Uterus (tissue), 2 donors: ENCODE measurements at regions not wholly inside any gene's neighbourhood (a gene's known extent, or its start where the extent isn't known, plus 50 kb on each side); places are given as distances from the start of the nearest gene placed in this dataset.

Source experiments
- POLR2A ChIP-seq, 2 donors: fragments of 450-650 bp; IDR thresholded peaks; one replicate each; pipeline ENCODE4 v1.6.1; 2016; ENCODE audit warnings: antibody characterized with exemption in 2 of 2, mild to moderate bottlenecking in 1 of 2, moderate library complexity in 1 of 2
- TF ChIP-seq, protein P1 (sequence below), 4 experiments: fragments of 200-600 bp in 2 of 4; fragments of 450-650 bp in 2 of 4; sonication (generic) in 2 of 4; IDR thresholded peaks; one replicate each; pipeline ENCODE4 v1.5.1; 2016 to 2019; ENCODE audit warnings: antibody characterized with exemption in 4 of 4, mild to moderate bottlenecking in 2 of 4, moderate library complexity in 1 of 4

DNA sequence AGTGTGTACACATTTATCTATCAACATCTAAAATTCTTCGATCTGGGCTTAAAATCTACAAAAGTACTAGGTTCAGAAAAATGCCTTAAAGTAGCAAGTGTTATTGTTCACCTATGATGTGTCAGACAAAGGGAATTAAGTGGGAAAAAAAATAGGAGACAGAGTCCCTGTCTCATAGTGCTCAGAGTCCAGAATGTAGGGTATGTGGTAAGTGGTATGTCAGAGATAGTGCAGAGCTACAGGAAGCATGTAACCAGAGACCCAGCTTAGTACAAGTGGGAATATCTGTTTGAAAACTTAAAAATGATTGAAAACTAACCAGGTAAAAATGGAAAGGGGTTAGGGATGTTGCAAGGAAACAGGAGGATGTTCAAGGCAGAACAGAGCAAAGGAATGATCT, 482.8 kb downstream of the ELAVL2 start:
- TF ChIP-seq POLR2A (IDR thresholded peaks at IDR 0.05), result no peak
- TF ChIP-seq, protein P1, sequence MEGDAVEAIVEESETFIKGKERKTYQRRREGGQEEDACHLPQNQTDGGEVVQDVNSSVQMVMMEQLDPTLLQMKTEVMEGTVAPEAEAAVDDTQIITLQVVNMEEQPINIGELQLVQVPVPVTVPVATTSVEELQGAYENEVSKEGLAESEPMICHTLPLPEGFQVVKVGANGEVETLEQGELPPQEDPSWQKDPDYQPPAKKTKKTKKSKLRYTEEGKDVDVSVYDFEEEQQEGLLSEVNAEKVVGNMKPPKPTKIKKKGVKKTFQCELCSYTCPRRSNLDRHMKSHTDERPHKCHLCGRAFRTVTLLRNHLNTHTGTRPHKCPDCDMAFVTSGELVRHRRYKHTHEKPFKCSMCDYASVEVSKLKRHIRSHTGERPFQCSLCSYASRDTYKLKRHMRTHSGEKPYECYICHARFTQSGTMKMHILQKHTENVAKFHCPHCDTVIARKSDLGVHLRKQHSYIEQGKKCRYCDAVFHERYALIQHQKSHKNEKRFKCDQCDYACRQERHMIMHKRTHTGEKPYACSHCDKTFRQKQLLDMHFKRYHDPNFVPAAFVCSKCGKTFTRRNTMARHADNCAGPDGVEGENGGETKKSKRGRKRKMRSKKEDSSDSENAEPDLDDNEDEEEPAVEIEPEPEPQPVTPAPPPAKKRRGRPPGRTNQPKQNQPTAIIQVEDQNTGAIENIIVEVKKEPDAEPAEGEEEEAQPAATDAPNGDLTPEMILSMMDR (IDR thresholded peaks at IDR 0.05), result no peak
